HG02759 (cell line): ENCODE measurements at regions not wholly inside any gene's neighbourhood (a gene's known extent, or its start where the extent isn't known, plus 50 kb on each side); places are given as distances from the start of the nearest gene placed in this dataset.
"Not testable (repeated sequence)": the region's sequence is repeated elsewhere in the genome, so short reads cannot be mapped to it uniquely, and the experiment has no call there.

Experiments
- ATAC-seq: cut with Tn5 transposase; IDR thresholded peaks from one replicate; pipeline ENCODE4 v1.9.1; 2021; ENCODE audit warnings: mild to moderate bottlenecking, moderate library complexity; ENCODE audit not compliant: unreplicated experiment

DNA sequence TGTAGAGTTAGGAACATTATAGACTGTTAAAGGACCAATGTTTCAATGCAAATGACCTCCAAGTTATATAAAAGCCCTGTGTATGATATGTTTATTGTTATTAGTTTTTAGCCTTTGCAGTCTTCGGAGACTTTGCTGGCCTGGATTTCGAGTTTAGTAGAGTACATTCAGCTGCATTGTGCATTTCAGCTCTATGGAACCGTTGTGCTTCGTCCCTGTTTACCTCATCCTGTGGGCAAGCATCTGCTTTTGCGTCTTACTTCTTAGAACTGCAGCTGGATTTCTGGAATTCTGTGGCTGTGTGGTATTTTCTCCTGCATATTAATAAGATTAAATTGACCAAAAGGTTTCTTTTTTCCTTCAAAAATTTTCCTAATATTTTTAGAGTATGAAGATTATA, 138.6 kb downstream of the KCNRG start:
- ATAC-seq, result no peak

DNA sequence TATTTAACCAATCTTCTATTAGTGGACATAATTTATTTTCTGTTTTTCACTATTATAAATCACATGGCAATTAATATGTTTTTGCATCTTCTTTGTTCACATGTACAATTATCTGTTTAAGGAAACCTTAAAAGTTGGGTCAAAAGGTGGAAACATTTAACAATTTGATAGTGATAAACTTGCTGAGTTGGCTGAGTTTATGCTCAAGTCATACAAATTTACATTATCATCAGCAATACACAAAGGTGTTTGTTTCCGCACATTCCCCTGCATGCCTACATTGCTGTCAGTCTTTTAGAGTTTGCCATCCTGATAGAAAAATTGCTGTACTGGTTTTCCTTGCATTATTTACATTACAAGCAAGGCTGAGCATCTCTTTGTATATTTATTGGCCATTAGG, 139.5 kb downstream of the KCNRG start:
- ATAC-seq, result no peak

DNA sequence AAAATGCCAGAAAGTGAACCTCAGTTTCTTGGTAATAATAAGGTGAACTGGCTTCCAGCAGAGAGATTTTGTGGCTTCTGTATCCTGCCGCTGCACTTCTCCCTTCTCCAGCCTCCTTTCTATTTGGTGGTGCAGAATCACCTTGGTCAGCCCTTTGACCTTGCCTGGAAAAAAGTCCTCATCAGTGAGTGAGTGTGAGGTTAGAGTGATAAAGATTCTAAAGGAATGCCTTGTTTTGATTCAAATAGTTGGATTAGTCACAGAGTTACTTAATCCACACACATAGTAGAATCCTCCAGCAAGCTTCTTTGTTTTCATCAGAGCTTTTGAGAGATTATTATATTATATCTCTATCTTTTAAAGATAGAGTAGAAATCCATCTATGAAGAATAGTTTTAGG, 140.9 kb downstream of the KCNRG start:
- no peak for ATAC-seq

DNA sequence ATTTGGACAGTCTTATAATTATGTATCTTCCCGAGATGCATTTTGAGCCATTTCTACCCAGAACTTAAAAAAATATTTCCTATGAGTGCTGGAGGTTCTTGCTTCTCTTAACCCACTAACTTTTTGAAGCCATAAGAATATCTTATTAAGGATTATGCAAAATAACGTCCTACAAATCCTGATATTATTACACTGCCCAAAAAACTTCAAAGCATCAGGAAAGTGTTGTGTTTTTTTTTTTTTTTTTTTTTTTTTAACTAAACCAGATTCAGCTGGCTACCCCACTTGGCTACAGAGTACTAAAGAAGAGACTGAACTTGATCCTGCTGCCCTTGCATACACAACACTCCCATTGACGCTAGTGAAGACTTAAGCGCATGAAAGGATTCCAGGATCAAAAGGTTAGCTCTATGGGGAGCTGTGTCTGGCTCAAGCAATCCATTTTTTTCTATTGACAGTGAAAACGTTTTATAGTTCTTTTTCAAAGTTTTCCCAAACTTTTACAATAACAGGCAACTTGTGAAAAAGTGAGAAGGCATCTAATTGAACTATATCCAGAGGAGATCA, 141.4 kb downstream of the KCNRG start:
- no peak for ATAC-seq

DNA sequence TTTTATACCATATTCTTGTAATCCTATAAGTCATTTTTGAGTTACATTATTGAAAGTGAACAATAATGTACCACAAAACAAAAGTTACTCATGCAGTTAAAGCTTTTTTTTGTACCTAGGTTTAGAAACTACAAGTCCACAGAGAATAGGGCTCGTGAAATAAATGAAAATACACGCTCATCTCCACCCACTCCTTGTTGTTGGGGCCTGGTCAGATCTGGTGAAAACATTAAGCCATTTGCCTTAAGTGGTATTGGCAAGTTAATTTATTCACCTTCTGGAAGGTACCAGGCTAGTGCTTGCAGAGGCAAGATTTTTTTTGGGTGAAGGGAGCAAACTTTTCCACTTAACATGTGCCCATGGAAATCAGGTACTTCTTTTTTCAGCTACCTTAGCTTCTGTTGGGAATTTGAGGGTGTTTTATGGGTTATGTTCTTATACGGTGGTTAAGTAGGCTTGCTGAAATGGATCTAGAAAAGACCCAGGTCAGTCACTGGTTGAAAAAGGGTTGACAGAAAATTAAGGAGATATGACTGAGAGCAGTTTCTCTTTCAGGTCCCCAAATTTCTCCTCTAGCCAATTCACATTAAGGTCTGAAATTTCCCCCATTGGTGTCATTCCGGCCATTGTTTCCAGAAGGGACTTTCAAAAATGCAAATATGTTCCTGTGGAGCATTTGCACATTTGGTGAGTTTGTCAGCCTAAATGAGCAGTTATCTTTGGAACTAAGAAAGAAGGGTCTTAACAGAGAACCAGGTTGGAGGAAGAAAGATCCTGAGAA, 143.3 kb downstream of the KCNRG start:
- ATAC-seq, result no peak

DNA sequence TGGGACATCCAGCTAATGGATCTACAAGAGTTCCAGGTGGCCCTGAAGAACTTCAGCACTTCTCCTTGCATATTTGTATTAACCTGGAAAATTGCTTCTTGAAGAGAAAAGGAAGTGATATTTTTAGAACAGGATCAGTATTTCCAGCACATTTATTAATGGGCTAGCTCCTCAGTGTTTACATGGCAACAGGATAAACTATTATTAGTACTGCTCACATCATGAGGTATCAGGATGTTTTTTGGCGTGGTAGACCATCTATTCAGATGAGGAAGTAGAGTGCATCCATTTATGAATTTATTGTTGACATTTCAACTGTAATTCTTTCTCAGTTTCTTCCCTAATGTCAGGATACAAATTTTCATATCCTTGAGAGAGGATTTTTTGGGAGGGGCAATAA, 144.4 kb downstream of the KCNRG start:
- ATAC-seq, result no peak

DNA sequence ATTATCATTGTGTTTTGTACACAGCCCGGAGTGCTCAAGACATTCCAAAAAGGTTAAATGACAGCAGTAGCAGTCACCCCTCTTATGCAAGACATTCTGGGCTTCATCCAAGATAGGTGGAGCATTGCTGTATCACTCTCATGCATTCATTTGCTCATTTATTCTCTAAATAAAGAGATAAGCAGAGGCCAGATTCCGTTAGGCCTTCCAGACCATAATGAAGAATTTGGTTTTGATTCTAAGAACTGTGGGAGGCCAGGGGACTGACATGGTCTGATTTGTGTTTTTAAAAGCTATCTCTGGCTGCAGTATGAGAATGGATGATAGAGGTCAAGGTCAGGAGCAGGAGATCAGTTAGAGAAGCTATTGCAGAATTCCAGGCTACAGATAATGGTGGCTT, 145.8 kb downstream of the KCNRG start:
- ATAC-seq, result no peak

DNA sequence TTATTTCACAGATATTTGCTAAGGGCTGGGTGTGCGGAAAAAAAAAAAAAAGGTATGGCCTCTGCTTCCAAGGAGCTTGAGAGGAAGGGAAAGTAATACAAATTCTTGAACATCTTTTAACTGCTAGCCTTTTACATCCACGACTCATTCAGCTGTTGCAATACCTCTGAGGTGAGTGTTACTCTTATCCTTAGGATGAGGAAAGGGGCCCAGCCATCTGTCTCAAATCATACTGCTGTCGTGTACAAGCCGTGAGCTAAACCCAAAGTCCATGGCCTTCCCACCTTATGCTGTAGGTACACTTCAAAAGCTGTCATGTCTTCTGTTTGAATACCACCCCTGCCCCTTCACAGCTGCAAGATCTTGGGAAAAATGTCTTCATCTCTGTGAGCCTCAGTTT, 146.8 kb downstream of the KCNRG start:
- no peak for ATAC-seq

DNA sequence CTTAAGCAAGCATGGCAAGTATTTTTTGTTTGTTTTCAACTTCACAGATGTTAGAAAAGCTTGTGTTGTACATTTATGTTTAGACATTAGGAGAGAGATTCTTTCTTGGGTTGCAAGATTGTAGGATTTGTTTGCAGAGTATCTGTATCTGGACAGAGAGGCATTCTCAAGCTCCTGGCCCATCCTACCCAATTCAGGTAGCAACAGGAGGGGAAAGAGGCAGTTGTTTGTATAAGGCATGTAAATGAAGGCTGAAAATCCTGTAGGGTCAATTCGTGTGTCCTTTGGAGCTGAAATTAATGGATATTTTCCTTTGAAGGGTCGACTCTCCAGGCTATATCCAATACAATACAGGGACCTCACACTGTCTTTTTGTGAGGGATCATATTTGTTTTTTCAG, 147.3 kb downstream of the KCNRG start:
- no peak for ATAC-seq

DNA sequence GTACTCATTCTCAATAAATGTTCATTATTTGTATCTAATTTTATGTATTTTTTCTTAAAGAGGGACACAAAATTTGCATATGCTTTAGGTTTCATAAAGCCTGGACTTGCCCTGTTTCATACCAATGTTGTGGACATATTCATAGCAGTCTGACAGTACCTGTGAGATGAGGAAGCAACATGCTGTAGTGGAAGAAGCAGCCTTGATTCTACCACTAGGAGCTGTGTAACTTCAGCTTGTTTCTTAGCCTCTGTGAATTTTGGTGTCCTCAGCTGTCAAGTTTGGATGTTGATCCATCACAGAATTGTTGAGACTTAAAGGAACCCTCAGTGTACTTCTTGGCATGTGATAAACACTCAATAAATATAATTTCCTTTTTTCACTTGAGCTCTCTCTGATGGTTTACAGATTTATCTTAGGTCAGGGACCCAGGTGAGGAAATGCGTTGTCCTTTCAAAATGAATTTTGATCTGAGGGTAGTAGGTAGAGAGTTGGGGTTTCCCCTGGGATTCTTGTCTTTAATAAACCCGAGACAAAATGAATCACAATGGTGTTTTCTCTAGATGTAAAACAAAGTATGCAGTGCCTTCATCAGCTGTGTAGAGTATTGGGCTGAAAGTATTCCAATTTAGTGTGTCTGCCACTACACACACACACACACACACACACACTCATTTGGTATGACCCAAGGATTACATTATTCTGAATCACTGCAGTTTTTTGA, 152.1 kb downstream of the KCNRG start:
- ATAC-seq, result no peak

DNA sequence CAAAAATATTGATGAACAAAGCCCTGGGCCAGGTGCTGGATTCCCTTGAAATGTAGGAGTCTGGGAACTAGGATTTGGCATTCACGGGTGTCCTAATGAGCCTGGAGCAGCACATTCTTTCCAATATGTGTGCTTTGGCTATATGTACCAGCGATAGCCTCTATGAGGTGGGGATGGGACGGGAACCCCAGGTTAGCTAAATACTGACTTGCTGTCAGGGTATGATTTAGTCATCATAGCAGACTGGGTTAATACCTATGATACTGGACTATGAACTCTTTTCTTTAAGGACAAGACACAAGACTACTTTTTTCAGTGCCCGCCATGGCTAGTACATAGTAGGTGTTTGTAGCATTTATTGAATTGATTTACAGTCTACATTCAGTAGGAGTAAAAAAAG, 152.7 kb downstream of the KCNRG start:
- no peak for ATAC-seq

DNA sequence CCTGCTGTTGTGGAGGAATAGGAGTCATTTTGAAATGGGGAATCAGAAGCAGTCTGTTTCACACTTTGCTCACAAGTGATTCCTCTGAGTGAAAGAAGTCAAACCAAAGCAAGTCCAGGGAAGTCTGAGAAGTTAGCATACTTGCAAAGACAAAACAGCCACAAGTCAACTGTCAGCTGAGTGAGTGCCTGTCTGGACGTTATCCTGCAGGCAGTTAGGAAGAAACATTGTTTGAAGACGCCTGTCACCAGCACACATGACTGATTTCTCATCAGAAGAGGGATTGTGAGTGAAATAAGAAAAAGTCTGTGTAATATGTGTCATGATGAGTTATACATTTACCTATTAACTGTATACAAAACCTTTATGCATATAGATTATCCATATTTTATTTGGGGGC, 153.5 kb downstream of the KCNRG start:
- no peak for ATAC-seq

DNA sequence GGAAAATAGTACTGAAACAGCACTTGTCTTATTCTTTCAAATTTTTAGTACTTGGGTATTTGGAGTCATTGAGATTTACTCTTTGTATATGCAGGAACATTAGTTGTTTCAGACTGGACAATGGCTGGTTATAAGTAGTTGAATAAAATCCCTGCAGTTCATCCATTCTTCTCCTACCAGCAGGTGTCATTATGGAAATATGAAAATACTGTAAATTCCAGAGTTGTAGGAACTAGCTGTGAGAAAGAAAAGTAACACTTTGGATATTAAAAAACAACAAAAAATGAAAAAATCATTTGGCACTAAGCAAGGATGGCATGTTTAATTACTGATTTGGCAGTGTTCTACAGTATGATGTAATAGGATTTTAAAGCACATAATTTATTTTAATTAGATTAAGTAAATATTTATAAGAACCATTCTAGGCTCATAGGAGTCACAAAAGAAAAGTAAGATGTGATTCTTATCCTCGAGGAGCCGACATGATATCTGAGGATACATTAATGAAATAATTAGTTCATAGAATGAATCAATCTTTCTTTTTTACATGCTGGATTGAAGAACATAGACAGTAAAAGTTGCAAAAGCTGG, 155.3 kb downstream of the KCNRG start:
- ATAC-seq, result no peak

DNA sequence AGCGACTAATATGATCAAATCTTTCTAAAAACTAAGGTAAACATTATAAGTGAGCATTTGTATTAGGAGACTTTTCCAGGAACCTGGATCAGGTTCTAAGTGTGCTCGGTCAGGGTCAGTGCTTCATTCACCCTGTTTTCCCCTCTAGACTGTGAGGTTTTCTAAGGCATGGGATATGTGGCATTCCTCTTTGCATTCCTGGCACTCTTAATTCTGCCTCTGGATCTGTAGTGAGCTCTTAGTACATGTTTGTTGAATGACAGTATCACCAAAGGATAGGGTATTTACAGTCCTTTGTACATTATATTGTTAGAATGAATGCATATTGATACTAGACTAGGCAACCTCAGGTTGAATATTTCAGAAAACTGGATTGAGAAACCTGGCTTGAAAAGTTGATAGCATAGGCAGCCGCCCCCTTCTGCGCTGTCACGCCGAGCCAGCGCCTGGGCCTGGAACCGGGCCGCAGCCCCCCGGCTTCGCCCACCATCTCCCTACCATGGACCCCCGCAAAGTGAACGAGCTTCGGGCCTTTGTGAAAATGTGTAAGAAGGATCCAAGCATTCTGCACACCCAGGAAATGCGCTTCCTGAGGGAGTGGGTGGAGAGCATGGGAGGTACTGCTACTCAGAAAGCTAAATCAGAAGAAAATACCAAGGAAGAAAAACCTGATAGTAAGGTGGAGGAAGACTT, 156.5 kb downstream of the KCNRG start:
- ATAC-seq, result no peak

DNA sequence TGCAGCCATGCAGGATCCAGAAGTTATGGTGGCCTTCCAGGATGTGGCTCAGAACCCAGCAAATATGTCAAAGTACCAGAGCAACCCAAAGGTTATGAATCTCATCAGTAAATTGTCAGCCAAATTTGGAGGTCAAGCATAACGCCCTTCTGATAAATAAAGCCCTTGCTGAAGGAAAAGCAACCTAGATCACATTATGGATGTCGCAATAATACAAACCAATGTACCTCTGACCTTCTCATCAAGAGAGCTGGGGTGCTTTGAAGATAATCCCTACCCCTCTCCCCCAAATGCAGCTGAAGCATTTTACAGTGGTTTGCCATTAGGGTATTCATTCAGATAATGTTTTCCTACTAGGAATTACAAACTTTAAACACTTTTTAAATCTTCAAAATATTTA, 157.8 kb downstream of the KCNRG start:
- ATAC-seq, result not testable (repeated sequence)

DNA sequence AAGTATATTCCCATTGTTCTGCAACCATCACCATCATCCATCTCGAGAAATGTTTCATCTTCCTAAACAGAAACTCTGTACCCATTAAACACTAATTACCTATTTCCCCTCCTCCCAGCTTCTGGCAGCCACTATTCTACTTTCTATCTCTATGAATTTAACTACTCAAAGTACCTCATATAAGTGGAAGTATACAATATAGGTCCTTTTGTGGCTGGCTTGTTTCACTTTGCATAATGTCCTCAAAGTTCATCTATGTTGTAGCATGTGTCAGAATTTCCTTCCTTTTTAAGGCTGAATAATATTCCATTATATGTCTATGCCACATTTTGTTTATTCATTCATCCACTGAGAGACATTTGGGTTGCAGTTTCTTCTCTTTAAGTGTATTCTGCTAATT, 159.4 kb downstream of the KCNRG start:
- ATAC-seq, result no peak

DNA sequence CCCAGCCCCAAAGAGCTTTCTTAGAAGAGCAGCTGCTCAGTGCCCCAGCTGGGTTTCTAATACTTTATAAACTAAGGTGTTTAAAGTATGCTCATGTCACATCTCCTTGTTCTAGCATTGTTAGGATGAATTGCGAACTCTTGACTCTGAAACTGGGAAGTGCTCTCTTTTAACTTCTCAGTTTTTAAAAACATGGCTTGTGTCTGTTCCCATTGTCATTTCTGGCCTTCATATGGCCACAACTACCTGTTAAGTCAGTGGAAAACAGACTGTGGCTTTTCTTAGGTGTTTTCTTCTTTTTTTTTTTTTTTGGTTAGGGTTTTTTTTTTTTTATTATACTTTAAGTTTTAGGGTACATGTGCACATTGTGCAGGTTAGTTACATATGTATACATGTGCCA, 164.7 kb downstream of the KCNRG start:
- no peak for ATAC-seq

DNA sequence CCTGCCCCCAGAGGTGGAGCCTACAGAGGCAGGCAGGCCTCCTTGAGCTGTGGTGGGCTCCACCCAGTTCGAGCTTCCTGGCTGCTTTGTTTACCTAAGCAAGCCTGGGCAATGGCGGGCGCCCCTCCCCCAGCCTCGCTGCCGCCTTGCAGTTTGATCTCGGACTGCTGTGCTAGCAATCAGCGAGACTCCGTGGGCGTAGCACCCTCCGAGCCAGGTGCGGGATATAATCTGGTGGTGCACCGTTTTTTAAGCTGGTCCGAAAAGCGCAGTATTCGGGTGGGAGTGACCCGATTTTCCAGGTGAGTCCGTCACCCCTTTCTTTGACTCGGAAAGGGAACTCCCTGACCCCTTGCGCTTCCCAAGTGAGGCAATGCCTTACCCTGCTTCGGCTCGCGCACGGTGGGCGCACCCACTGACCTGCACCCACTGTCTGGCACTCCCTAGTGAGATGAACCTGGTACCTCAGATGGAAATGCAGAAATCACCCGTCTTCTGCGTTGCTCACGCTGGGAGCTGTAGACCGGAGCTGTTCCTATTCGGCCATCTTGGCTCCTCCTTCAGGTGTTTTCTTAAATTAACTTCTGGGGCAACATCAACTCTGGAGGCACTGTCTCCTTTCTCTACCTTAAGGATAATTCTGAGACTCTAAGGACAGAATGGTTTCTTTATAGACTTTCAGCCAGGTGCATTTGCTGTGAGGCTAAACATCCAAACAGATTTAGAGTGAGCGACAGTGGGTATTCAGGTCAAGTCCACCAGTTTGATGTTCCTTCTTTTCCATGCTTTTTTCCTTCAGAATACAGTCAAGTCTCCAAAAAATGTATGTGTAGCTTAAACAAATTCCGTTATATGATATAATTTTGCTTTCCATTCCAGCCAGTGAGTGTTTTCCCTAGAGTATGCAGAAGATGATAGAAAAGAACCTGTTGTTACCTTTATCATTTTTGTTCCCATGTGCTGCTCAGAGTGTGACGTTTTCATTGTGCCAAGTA, 170.8 kb downstream of the KCNRG start:
- not testable (repeated sequence) for ATAC-seq

DNA sequence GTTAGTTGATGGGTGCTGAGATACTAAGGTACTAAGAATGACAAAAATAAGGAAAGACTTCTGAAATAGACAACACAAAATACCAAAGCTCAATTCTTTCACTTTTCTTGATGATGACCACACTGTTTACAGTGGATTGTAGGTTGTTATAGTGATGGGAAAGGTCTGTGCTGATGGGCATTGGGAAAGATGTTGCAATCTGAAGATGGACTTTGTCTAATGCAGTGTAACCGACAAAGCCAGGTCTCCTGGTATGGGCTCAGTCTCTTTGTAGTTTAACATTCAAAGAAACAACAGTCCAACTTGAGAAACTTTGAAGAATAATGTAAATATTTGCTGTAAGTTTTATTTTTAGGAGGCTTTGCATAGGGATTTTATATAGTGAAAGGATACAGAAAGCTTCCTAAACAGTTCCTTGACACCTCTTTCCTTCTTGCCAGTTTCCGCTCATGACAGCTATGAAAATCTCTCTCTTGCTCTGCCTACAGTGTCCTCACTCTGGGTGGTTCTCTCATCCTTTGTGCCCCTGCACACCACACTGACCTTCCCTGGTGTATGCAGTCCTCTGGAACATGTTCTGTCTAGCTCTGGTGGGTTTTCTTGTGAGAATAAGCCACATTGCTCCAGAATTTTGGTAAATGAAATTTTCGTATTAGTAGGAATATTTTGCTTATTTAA, 172.2 kb downstream of the KCNRG start:
- no peak for ATAC-seq

DNA sequence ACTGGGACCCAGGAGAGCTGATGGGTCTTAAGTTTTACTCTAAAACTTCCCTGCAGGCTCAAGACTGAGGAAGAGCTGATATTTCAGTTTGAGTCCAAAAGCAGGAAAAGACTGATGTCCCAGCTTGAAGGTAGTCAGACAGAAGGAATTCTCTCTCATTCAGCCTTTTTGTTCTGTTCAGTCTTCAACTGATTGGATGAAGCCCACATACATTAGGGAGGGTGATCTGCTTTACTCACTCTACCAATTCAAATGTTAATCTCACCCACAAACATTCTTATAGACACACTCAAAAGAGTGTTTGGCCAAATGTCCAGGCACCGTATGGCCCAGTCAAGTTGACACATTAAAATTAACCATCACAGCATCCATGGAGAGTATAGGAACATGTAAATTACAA, 173.5 kb downstream of the KCNRG start:
- ATAC-seq, result no peak
